Breast epithelium (tissue), 3 donors: ENCODE measurements at regions not wholly inside any gene's neighbourhood (a gene's known extent, or its start where the extent isn't known, plus 50 kb on each side); places are given as distances from the start of the nearest gene placed in this dataset.

Experiments used
- CTCF ChIP-seq, 3 donors: fragments of 450-650 bp; IDR thresholded peaks; one replicate each; pipeline ENCODE4 v1.5.1; 2016 to 2017; ENCODE audit warnings: antibody characterized with exemption in 3 of 3, mild to moderate bottlenecking in 3 of 3, moderate library complexity in 3 of 3
- POLR2A ChIP-seq: fragments of 450-650 bp; IDR thresholded peaks from one replicate; pipeline ENCODE4 v1.6.1; 2016; ENCODE audit warnings: antibody characterized with exemption, mild to moderate bottlenecking, moderate library complexity
- POLR2AphosphoS5 ChIP-seq, 3 donors: sonication (generic); formaldehyde crosslinking; IDR thresholded peaks; one replicate each; pipeline ENCODE4 v1.6.1; 2017; ENCODE audit warnings: antibody characterized with exemption in 3 of 3

DNA sequence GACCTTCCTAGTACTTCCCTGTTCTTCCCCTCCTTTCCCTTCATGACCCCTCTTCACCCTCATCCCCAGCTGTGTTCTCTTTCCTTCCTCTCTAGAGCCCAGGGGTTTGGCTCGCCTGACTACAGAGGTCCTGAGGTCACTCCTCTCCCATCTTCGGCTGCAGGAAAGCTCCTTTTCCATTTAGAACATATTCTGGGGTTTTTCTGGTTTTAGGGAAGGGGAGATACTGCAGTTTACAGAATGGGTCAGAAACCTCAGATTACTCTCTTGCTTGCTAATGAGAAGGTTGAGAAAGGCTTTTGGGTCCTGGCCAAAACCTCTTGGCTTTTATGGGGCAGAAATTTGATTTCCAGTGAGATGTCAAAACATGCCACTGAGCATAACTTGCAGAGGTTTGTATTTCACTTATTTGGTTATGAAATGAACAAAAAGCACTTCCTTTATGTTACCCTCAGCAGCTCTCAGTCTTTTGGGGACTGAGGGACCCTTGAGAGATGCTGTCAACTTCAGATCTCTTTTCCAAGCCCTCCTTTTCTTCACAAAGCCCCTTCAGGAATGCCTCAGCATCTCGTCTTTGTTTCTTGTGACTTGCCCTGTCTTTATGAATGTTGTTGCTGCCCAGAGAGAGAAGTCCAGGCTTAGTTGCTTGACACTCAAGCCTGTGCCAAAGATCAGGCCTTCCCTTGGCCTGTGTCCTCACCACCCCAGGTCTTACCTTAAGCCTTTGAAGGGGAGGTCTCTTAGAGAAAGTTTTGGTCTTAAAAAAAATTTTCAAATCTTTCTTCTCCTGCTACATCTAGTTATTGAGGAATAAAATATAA lies 121.7 kb upstream of the TPM1 start:
- no peak for TF ChIP-seq CTCF (IDR thresholded peaks at IDR 0.05)
- TF ChIP-seq POLR2AphosphoS5 (IDR thresholded peaks at IDR 0.05), result no peak
- no peak for TF ChIP-seq POLR2A
